H1 (cell line): ENCODE measurements at regions not wholly inside any gene's neighbourhood (a gene's known extent, or its start where the extent isn't known, plus 50 kb on each side); places are given as distances from the start of the nearest gene placed in this dataset.

Experiments
- CTCF ChIP-seq, 3 experiments: IDR thresholded peaks; 1 replicate in 2 of 3; 2 replicates in 1 of 3; pipeline versions ENCODE4 v1.5.1 to v1.6.1; 2011; ENCODE audit warnings: low read length in 3 of 3, mild to moderate bottlenecking in 3 of 3, inconsistent platforms in 2 of 3, low read depth in 1 of 3, moderate library complexity in 1 of 3; ENCODE audit not compliant: insufficient read depth in 1 of 3; ENCODE audit errors: control extremely low read depth in 1 of 3
- E2F6 ChIP-seq: IDR thresholded peaks from 2 replicates; pipeline ENCODE4 v1.6.1; 2012; ENCODE audit warnings: inconsistent platforms
- EGR1 ChIP-seq: IDR thresholded peaks from 2 replicates; pipeline ENCODE4 v1.6.1; 2011; ENCODE audit warnings: low read depth, low read length, borderline replicate concordance
- EZH2 ChIP-seq: fragments of 200-600 bp; sonication (generic); IDR thresholded peaks from 2 replicates; pipeline ENCODE4 v1.7.1; 2012; ENCODE audit warnings: low read depth, mild to moderate bottlenecking, moderate library complexity, low read length, inconsistent platforms; ENCODE audit not compliant: severe bottlenecking
- JUN ChIP-seq: IDR thresholded peaks from 2 replicates; pipeline ENCODE4 v1.6.1; 2011; ENCODE audit warnings: low read depth, mild to moderate bottlenecking, improper control_type of control experiment, low read length
- MAX ChIP-seq: IDR thresholded peaks from 2 replicates; pipeline ENCODE4 v1.6.1; 2012; ENCODE audit warnings: inconsistent platforms
- POLR2A ChIP-seq, 2 experiments: IDR thresholded peaks; 1 replicate in 1 of 2; 2 replicates in 1 of 2; pipeline ENCODE4 v1.6.1; 2011; ENCODE audit warnings: low read depth in 2 of 2, low read length in 2 of 2, mild to moderate bottlenecking in 2 of 2; ENCODE audit errors: control extremely low read depth in 1 of 2
- RAD21 ChIP-seq, 2 experiments: IDR thresholded peaks in 1 of 2; conservative IDR thresholded peaks in 1 of 2; 2 replicates each; pipeline ENCODE4 v1.6.1; 2011; ENCODE audit warnings: low read depth in 2 of 2, low read length in 2 of 2, improper control_type of control experiment in 1 of 2, inconsistent platforms in 1 of 2, mild to moderate bottlenecking in 1 of 2, moderate library complexity in 1 of 2
- RFX5 ChIP-seq: IDR thresholded peaks from 2 replicates; pipeline ENCODE4 v1.6.1; 2011; ENCODE audit warnings: low read depth, low read length, improper control_type of control experiment, borderline replicate concordance
- USF2 ChIP-seq: IDR thresholded peaks from 2 replicates; pipeline ENCODE4 v1.6.1; 2011; ENCODE audit warnings: low read length, improper control_type of control experiment
- YY1 ChIP-seq: IDR thresholded peaks from 2 replicates; pipeline ENCODE4 v1.6.1; 2011; ENCODE audit warnings: low read depth, mild to moderate bottlenecking, low read length
- ZNF274 ChIP-seq: IDR thresholded peaks from 2 replicates; pipeline ENCODE4 v1.7.0; 2012; ENCODE audit warnings: low read length, borderline replicate concordance; ENCODE audit errors: extremely low read depth

- no peak for TF ChIP-seq RFX5
- no peak for TF ChIP-seq ZNF274
- TF ChIP-seq MAX: no peak
- no peak for TF ChIP-seq POLR2A (IDR thresholded peaks at IDR 0.05; ENCODE audit: control extremely low read depth in 1 of 2, low read depth in 2 of 2, low read length in 2 of 2)
- no peak for TF ChIP-seq CTCF (IDR thresholded peaks at IDR 0.05; ENCODE audit: control extremely low read depth in 1 of 3, insufficient read depth in 1 of 3, low read depth in 1 of 3, low read length in 3 of 3)
- TF ChIP-seq RAD21 (IDR thresholded peaks at IDR 0.05 in 1 of 2, conservative IDR thresholded peaks at IDR 0.05 in 1 of 2; ENCODE audit: low read depth in 2 of 2, low read length in 2 of 2): no peak
- no peak for TF ChIP-seq JUN
- TF ChIP-seq USF2: no peak
- no peak for TF ChIP-seq EGR1
- TF ChIP-seq YY1: no peak
- no peak for TF ChIP-seq EZH2
- TF ChIP-seq E2F6: no peak
These were observed 747.2 kb downstream of the ANKRD7 start for GRCh38 chr7:118971706-118972105.
